ENCODE measurements at regions not wholly inside any gene's neighbourhood (a gene's known extent, or its start where the extent isn't known, plus 50 kb on each side); places are given as distances from the start of the nearest gene placed in this dataset.
A peak's percentile ranks its signal among the peaks of the same experiment; 100 is the strongest.
"Not testable (repeated sequence)": the region's sequence is repeated elsewhere in the genome, so short reads cannot be mapped to it uniquely, and the experiment has no call there.

- no peak for FAIRE-seq
These were observed 398.2 kb downstream of the ADCYAP1 start for GRCh38 chr18:1302861-1303260.

GRCh38 chr18:1304392-1304992 lies 399.8 kb downstream of the ADCYAP1 start:
- FAIRE-seq = no peak

DNA sequence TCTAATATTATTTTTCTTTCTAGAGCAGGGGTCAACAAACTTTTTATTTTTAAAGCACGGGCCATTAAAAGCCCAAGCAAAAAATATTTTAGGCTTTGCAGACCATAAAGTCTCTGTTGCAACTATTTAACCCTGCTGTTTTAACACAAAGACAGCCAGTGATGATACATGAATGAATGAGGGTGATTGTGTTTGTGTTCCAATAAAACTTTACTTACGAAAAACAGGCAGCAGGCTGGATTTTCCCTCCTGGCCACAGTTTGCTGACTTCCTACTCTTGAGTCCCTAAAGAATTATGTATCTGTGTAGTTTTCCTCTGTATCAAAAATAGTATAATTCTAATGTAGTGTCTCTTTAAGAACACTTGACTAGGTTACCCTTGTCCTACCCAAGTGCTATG lies 402.0 kb downstream of the ADCYAP1 start:
- no peak for FAIRE-seq

GRCh38 chr18:1308686-1309085 lies 404.0 kb downstream of the ADCYAP1 start:
- no peak for FAIRE-seq

- no peak for FAIRE-seq
These were observed 406.7 kb downstream of the ADCYAP1 start for GRCh38 chr18:1311376-1311775.

- FAIRE-seq = not testable (repeated sequence)
These were observed 430.7 kb downstream of the ADCYAP1 start for GRCh38 chr18:1335345-1335744.

- peak; percentile 89 for FAIRE-seq
These were observed 446.3 kb downstream of the ADCYAP1 start for GRCh38 chr18:1350931-1351450.

DNA sequence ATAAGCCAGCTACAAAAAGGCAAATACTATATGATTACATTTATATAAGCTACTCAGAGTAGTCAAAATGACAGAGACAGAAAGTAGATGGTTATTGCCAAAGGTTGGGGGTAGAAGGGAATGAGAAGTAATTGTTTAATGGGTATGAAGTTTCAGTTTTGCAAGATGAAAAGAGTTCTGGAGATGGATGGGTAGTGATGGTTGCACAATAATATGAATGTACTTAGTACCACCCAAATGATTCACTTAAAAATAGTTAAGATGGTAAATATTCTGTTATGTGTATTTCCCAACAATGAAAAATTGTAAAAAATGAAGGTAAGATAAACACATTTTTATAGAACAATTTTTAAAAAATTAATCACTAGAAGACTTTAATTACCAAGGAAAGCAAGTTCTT lies 448.4 kb downstream of the ADCYAP1 start:
- no peak for FAIRE-seq

DNA sequence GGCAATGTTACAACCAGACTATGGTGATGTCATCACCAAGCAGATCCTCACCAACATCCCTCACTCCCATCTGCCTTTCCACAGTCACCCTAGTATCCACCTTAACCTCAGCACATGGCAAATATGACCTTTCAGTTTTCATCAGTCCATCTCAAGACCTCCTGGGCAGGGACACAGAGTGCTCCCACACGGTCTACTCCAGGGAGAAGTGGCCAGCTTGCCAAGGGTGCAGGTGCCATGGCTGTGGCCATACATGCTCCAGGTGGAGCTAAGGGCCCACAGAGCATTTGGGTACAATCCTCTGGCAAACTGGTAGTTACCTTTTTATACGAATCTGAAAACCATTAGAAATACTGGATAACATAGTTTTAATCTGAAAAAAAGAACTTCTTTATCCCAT lies 453.1 kb downstream of the ADCYAP1 start:
- FAIRE-seq = no peak

DNA sequence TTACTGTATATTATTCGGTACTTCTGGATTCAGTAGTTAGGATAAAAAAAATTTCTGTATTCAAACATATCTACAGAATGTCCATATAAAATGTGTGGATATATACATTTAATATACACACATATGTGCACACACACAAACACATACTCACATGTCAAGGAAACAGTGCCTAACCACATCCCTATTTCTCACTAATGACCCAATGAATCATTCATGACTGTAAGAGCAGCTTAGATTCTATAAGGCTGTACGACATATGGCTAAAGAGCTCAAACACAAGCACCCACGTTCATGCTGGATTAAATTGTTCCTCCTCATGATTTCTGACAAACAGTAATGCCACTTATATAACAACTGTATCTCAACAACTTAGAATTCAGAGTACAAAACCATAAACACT lies 457.3 kb downstream of the ADCYAP1 start:
- no peak for FAIRE-seq

DNA sequence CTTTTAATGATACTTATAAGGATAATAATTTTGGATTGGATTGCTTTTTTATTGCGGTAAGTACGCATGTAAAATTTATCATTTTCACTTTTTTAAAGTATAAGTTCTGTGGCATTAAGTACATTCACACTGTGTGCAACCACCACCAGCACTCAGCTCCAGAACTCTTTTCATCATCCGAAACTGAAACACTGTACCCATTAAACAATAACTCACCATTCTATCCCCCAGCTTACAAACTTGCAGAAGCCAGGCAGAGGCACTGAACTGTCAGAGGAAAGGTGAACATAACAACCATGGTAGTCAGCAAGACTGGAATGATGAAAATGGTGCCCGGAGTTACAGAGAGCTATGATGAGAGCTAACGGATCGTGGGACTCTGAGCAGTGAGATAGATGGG lies 465.9 kb downstream of the ADCYAP1 start:
- no peak for FAIRE-seq

DNA sequence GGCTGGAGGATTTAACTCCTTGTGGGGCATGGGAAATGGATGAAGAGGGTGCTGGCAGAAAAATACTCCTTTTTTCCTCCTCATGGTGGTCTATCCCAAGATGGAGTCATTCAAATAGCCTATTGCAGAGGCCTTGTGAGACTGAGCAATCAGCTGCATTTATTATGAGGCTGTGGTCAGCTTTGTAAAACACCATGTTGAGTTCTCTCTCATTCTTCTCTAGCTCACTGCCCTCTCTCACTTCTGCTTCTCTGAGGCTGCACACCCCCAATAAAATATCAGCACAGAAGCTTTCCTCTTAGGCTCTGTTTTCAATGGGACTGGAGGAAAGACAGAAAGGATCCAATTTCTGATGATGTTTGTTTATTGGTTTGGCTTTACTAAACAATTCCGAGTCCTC lies 467.1 kb downstream of the ADCYAP1 start:
- FAIRE-seq = no peak

- FAIRE-seq = no peak
These were observed 478.8 kb downstream of the ADCYAP1 start for GRCh38 chr18:1383465-1383864.

DNA sequence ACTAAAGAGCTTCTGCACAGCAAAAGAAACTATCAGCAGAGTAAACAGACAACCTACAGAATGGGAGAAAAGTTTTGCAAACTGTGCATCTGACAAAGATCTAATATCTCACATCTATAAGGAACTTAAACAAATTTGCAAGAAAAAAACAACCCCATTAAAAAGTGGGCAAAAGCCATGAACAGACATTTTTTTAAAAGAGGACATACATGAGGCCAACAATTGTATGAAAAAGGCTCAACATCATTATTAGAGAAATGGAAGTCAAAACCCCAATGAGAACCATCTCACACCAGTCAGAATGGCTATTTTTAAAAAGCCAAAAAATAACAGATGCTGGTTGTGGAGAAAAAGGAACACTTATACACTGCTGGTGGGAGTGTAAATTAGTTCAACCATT lies 483.8 kb downstream of the ADCYAP1 start:
- not testable (repeated sequence) for FAIRE-seq

DNA sequence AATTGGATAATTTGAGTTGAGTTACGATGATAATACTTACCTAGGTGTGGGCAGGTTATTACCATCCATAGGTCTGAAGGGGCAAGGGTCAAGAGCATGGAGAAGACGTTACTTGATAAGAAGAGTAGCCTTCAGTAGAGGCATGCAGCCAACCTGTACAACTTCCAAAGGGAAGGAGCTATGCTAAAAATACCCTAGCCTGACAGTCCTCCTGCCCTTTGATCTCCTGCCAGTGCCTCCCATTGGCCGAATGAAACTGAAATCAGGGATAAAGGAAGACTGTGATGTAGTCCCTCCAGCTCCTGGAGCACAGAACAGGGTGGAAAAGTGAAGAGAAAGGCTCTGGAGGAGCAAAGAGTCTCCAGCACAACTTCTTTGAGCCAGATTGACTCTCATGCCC lies 487.4 kb downstream of the ADCYAP1 start:
- no peak for FAIRE-seq

GRCh38 chr18:1392865-1393734 lies 488.4 kb downstream of the ADCYAP1 start:
- no peak for FAIRE-seq

DNA sequence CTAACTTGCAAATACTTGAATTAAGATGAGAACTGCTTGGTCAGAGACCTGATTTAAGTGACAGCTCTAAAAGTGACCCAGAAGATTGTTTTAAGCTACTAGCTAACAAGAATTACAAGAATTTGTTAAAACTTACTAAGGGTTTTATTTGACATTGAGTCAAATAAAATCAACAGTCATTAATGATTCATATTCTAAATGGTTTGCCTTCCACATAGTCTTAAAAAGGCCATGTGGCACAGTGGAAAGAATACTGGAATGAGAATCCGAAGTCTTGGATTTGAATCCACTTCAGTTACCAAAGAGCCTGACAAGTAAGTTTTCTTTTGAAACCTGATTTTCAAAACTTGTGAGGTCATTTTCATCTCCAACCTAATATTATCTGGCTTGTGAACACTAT lies 489.3 kb downstream of the ADCYAP1 start:
- no peak for FAIRE-seq

GRCh38 chr18:1394426-1394825 lies 489.8 kb downstream of the ADCYAP1 start:
- FAIRE-seq = no peak

DNA sequence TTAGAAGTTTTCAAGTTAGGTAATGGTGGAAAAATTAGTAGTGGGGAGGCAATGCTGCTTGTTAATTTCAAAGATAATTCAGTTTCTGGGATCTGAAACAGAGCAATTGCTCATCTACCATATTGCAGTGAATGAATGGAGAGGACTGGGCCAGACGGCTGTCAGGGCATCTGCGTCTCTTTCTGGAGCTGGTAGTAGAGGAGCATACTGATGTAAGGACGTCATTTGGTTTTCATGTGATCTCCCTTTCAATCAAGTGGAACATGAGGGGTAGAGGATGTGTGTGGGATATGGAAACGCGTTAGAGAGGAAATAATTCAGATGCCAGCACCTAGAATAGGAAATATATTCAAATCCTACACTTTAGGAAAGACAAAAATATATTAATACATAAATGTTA lies 490.3 kb downstream of the ADCYAP1 start:
- FAIRE-seq = no peak

GRCh38 chr18:1408376-1408775 lies 503.7 kb downstream of the ADCYAP1 start:
- no peak for FAIRE-seq

DNA sequence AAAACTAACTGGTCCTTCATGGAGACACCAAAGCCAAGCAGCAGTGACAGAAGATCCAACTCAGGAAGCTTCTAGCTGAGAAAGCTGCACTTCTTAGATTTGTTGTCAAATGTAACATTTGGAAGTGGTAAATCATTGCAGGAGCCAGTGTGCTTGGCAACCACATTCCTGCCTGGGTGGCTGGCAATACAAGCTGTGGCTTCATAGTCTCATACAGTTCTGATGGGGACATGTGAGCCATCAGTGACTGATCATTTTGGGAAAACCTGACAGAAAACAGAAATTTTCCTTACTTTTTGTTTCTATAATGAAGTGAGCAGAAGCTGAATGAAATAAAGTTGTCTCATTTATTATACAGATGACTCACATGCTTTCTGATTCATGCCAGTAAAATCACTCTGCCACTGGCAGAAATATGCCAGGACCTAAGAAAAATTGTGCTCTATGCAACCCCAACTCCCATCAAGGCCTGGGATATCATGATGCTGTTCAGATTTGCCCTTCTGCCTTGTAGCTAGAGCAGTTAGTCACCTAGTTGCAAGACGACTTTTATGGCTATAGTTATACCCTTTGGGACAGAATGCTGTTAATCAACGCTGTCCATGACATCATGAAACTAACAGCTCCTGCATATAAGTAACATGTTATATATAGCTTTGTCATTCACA lies 508.1 kb downstream of the ADCYAP1 start:
- no peak for FAIRE-seq

DNA sequence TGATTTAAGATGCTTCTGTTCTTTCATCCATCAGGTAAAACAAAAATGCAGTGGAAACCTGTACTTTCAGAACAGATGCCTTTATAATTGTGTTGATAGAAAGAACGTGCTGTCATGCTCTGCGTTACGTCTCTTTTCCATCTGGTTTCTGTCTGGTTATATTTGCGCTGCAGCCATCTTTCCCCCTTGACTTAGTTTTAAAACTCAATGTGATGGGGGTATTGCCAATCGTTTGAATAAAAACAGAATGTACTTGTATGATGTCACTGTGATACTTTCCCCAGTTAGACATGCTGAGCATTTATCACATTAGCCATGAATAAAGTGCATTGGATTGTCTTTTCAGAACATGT lies 508.6 kb downstream of the ADCYAP1 start:
- no peak for FAIRE-seq

GRCh38 chr18:1416074-1416473 lies 511.4 kb downstream of the ADCYAP1 start:
- no peak for FAIRE-seq

GRCh38 chr18:1421502-1421901 lies 516.8 kb downstream of the ADCYAP1 start:
- FAIRE-seq = no peak
